GM21390 (cell line): ENCODE measurements at regions not wholly inside any gene's neighbourhood (a gene's known extent, or its start where the extent isn't known, plus 50 kb on each side); places are given as distances from the start of the nearest gene placed in this dataset.

Experiments
- ATAC-seq: cut with Tn5 transposase; IDR thresholded peaks from one replicate; pipeline ENCODE4 v1.9.1; 2021; ENCODE audit not compliant: unreplicated experiment

DNA sequence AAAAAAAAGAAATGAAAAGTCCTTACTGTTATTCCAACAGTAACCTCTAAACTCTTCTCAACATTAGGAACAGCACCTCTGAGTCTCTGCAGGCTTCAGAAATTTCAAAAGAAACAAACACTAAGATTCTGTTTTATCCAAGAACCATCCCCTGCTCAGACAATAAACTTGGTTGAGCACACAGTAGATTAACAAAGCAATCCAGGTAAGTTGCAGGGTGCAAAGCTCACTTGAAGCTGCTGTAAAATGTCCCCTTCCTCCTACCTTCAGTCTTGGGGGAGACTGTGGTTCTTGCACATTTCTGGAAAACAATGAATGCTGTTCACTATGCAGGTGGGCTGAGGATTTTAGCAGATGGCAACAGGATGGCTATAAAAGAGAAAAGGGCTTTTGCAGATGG lies 484.1 kb downstream of the IGSF11 start:
- no peak for ATAC-seq

DNA sequence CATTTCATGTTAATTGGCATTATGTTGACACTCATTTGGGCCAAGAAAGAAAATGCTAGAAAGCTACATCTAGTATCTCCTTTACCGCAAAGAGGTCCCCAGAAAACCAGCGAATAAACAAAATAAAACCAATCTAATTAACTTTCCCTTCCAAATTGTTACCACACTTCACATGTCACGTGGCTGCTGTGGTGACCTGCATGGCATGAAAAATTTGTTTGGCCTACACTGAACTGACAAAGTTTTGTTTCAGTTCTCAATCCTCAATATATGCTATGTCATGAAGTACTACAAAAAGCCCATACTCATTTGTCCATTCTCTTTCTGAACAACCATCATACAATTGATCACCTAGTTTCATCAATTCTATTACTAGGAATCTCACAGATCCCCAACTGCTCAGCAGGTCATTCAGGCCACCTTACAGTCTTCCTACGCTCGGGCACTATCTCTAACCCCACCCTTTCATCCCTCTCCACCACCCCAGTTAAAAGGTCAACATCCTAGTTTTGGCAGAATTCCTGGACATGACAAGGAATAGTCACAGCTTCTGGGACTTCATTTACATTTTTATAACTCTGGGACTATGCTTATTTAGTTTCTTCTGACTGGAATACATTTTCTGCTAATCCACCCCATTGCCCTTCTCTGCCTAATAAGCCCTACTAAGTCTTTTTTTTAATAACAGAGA lies 480.4 kb downstream of the IGSF11 start:
- no peak for ATAC-seq

DNA sequence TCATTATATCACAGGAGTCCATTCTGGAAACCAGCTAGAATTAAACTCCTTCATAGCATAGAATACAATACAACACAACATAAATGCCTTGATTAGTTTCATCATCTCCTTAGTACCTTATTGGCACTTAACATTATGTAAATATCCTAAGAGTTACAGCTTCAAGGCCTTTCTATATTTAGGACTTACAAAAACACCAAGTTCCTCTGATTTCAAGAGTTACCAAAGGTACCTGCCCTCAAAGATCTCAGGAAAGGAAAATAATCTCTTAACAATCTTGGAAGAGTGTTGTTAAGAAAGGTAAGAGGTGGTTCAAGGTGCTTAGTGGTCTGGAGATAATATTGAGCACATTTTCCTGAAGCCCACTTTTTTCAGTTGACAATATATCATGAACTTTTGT lies 477.7 kb downstream of the IGSF11 start:
- ATAC-seq = no peak

DNA sequence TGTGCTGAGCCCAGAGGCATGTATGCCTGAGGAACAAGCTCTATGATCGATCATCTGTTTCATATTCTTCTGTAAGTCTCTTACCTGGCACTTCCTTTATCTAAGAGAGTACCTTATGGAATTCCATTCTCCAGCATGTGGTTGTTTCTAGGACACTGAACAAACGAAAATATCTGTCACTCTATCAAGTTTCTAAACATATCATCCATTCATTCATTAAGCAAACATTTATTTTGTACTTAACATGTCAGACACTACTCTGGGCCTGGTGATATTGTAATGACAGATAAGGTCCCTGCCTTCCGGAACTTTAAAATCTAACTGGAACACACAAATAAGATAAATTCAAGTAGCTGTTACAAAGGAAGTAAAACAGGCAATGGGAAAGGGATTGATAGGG lies 477.1 kb downstream of the IGSF11 start:
- ATAC-seq = no peak

DNA sequence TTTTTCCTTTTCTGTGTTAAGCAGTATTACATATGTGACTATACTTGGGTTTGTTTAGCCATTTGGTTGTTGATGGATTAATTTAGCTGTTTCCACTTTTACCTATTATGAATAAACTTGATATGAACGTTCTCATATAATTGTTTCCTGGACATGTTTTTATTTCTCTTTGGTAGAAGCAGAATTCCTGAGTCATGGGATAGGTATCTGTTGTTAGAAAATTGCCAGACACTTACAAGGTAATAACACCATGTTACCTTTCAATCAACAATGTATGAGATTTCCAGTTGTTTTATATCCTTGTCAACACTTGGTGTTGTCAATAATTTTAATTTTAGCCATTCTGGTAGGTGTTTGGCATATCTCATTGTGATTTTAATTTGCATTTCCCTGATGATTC lies 475.4 kb downstream of the IGSF11 start:
- no peak for ATAC-seq

DNA sequence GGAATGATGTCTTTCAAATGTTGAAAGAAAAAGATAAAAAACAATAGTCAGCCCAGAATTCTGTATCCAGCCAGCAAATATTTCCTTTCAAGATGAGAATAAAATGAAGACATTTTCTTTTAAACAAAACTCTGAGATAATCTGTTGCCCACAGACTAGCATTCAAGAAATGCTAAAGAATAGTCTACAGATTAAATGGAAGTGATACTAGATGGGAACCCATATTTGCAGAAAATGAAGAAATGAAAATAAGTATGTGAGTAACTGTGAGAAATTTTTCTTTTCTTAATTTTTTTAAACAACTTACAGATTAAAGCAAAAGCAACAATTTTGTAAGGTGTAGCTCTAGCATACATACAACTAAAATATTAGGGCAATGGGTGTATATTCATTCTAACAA lies 469.8 kb downstream of the IGSF11 start:
- ATAC-seq = no peak

DNA sequence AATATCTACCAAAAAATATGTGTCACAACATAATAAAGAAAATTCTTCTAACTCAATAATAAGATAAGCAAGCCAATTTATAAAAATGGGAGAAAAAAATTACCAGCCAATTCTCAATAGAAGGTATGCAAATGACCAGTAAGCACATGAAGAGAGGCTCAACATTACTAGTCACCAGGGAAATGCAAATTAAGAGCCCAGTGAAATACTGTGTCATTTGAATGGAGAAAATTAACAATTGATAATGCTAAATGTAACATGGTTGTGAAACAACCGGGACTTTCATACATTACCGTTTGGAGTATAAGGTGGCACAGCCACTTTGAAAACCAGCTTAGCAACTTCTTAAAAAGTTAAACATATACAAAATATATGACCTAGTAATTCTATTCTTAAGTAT lies 460.7 kb downstream of the IGSF11 start:
- no peak for ATAC-seq

DNA sequence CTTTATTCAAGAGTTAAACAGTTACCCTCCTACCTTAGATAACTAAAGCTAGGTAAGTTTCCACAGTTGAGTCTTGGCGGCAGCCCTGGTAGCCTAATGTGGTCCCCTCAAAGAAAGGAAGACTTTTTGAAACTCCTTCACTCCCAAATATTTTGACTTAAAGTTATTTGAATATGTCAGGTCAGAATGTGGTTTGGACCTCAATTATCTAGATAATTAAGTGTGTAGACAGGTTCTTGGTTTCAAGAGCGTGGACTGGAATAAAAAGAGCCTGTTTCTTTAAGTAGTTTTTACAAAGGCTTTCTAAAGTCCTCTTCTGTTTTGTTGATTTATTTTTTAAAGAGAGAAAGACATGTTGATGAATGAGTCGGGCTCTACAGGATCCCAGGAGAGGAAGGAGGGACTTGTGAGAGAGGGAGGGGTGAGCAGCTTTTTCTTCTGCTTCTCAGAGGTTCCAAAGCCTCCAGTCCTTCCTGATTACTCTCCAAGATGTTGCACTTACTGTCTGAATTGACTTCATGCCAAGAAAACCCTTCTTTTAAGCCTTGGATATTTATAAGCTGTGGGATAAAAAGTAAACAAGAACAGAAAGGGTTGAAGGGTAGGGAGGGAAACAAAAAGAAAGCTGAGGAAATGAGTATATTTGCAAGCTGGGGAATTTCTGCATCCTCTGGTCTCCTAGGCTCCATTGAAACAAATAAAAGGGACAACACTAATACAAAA lies 457.4 kb downstream of the IGSF11 start:
- ATAC-seq = no peak

DNA sequence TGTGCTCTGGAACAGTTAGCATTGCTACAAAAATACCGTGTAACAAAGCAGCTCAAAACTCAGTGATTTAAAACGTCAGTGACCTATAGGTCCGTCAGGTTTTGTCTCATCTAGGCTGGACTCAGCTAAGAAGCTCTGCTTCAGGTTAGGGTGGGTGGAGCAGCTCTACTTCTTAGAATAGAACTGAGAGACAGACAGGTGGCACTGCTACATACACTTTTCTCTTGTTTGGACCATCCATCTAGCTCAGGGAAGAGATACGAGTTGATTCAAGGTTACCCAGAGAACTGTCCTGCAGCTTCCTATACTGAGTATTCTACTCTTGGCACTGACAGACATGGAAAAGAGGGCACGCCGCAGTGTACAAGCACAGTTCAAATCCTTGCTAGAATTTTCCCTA lies 456.1 kb downstream of the IGSF11 start:
- no peak for ATAC-seq

DNA sequence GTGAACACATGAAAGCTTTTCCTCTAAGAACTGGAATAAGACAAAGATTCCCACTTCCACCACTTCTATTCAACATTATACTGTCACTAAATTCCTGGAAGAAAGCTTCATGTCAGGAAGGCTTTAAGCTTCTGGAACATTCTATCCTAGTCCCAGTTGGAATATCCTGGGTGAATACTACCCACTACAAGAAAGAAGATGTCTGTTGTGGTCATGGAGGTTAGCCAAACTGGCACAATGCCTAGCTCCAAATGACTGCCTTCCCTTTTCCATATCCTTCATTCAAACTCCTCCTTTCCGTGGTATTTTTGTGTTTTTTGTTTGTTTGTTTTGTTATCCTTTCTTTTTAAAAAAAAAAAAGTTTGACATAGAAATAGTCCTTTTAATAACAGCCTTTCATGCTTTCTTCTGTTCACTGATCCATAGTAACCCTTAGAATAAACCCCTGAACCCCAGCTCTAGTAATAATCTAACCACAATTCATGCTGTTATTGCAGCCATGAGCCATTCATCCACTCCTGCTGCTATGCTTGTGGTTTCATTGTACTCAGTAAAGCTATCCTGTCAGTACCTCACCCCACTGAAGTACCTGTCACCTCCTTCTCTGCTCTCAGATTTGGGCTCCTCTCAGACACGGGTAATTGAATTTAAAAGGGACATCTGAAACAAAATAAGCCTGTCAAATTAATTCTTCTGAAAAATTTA lies 447.5 kb downstream of the IGSF11 start:
- ATAC-seq = no peak

DNA sequence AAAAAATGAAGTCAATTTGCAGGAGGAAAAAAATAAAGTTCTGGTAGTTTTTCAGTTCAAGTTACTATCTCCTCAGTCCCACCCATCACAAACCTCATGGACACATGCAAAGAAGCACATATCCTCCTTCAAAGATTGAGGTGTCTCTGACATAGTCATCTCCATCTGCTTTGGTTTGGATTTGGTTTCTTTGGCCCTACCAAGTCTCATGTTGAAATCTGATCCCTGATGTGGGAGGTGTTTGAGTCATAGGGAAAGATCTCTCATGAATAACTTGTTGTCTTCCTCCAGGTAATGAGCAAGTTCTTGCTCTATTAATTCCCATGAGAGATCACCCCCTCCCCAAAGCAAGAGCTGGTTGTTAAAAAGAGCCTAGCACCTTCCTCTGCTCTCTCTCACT lies 446.8 kb downstream of the IGSF11 start:
- ATAC-seq = no peak

DNA sequence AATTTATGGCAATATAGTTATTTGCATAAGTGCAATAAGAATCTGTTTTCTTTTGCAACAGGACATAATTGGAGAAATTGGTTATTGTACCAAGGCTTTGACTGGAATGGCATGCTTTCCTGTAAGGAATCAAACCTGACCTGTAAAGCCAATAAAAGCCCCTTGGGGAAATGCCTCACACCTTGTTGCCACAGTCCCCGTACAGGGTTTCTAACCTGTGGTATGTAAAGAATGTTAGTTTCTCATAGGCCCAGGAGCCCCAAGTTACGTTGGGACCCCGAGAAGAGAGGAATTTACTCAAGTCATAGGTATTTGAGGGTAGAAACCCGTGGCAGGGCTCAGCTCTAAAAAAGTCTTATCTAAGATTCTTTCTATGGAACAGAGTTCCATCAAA lies 441.4 kb downstream of the IGSF11 start:
- no peak for ATAC-seq

DNA sequence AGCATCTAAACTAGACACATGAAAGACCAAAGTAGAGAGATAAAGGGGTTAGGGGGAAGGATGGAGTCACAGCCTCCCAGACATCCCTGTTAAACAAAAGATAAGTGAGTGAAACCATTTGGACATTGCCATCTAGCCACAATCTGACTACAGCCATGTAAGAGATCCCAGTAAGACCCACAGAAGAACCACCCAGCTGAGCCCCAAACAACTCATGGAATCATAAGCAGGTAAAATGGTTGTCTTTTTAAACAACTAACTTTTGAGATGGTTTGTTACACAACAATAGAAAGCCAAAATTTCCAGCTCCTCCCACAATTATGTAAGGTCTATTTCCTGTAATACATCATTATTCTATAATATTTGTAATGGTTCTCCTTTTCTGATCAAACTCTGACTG lies 437.5 kb downstream of the IGSF11 start:
- no peak for ATAC-seq

DNA sequence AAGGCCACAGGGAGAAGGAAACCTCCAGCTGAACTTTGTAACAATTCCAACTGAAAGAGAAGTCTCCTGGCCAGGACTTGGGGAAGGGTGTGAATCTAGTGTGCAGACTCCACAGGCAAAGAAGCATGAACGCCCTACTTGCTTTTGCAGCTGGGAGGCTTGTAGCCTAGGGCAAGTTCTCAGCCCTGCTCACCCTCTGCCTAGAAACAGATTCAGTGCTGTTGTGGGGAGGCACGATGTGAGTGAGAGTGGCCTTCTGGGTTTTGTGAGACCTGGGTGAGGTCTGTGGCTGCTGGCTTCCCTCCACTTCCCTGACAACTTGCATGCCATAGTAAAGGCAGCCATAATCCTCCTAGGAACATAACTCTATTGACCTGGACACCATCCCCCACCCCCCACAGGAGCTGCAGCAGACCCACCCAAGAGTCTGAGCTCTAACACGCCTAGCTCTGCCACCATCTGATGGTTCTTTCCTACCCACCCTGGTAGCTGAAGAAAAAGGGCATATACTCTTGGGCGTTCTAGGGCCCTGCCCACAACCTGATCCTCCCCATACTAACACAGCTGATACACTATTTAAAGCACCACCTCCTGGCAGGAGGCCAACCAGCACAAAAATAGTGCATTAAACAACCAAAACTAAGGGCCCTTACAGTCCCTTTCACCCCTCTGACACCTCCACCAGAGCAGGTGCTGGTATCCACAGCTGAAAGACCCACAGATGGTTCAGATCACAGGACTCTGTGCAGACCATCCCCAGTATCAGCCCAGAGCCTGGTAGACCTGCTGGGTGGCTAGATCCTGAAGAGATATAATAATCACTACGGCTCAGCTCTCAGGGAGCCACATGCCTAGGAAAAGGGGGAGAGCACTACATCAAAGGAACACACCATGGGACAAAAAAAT lies 426.5 kb downstream of the IGSF11 start:
- no peak for ATAC-seq

DNA sequence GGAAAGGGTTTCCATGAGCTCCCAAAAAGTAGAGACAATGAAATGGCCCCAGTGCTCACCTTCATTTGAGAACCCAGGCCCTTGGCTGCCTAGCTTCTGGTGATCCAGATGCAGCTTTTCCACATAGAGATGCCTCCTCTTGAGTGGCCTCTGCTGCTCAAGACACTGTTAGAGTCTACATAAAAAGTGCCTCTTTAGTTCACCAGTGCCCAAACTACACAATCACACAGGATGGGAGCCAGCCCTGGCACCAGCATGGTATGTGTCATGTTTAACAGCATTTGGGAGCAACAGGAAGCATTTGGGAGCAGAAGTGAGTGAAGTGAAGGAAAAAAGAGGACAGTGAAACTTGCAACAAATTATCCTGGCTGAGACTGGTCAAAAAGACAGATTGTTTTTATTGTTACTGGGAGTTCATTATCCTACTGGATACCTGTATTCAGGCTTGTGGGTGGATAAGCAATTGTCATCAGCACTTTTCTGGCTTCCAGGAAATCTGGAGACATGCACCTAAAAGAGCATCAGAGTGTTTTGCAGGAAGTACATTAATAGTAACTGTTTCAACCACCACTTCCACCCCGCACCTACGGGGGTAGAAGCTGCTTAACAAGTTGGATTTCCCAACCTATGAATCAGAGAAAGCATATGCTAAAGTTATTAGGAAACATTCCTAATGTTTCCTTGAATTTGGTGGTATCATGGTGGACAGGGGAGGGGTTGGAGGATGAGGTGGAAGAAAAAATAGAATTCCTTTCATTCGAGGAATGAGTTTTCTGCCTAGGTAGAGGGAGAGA lies 416.2 kb downstream of the IGSF11 start:
- ATAC-seq = no peak

DNA sequence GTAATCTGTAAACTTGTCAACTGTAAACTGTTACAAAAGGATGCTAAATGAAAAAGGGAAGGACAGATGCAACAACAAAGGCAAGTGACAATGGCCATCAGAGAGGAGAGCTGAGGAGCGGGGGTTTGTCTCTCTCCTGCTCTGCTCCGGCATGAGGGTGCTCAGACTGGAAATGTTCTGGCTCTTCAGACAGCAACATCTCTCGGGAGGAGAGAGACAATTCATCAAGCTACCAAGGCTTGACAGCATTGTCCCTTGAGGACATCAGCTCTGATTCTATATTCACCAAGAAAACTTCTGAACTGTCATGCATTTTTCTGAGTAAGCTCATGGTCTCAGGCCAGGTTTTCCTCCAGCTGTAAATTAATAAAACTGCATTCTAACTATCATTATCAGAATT lies 408.2 kb downstream of the IGSF11 start:
- ATAC-seq = no peak

DNA sequence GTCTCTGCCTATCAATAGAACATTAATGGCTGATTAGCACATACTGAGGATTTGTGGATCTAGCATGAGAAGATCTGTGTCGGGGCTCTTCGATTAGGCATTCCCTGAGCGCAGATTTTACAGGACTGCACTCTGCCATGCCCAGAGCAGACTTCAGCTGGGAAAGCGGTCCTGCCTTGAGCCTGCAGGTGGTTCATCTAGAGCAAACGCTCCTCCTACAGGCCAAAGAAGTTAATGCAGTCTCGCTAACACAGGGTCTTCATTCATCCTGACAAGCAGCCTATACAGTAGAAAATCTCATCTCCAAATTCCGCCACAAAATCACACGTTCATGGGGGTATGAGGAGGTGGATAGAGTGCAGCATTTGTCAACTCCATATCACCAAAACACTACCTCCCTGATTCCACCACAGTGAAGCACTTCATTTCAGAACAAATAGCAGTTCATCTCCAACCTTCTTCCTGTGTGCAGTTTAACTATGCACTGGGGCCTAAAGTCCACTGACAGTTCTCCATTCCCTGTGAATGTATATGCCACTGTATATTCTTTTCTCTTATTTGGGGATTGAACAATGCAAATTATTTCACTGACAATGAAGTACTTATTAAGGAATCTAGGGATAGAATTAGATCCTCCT lies 405.8 kb downstream of the IGSF11 start:
- ATAC-seq = peak; percentile 96

DNA sequence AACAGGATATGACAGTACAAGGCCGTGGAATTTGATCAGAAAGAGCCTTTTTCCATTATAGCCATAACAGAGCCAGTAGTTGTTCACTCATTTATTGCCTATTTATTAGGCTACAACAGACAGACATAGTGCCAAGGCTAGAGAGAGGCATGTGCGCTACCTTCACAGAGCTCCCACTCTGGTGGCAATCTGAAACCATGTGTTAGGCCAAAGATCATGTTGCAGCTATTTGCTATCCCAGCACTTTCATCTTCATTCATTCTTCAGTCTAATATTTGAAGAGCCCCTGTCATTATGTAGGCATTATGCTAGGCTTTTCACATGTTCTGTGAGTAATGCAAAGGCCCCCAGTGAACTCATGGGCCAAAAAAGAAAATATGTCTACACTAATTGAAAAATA lies 404.8 kb downstream of the IGSF11 start:
- no peak for ATAC-seq

DNA sequence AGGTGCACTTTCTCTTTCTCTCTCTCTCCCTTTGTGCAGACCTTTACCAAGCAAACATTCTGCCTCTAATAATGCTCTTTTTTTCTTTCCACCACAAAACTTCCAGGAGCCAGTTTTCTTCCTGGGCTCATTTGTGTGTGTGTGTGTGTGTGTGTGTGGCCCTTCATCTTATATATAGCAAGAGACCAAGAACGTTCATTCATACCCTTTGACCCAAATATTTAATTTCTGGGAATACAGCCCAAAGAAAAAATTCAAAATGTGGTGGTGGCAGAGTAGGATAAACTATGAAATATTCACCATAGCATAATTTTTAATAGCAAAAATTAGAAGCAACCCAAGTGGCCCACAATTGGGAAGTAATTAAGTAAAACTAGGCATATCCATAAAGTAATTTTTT lies 398.9 kb downstream of the IGSF11 start:
- ATAC-seq = no peak

DNA sequence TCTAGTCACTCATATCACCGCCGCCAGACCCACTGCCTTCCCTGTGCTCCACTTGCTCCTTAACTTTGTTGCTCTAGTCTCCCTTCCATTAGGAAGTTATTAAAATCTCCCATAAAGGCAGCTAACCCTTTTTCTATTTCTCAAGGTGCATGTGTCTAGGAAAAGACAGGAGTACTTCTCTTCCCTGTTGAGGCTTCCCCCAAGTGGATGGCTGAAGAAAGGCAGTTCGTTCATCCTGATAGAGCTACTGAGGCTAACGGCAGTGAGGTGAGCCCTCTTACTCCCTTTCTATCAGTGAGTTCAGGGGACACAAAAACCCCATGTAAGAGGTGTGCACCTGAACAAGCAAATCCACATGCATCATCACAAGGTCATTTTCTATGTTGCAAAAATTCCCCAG lies 397.8 kb downstream of the IGSF11 start:
- ATAC-seq = no peak
